GM23338 (cell line): ENCODE measurements at regions not wholly inside any gene's neighbourhood (a gene's known extent, or its start where the extent isn't known, plus 50 kb on each side); places are given as distances from the start of the nearest gene placed in this dataset.

Experiments used
- ATAC-seq: fragments of 200-7000 bp; cut with Tn5 transposase; 3 replicates; pipeline ENCODE4 v1.9.1; 2020
- DNase-seq: peaks from one replicate; pipeline ENCODE4 v3.0.0-alpha.2; 2015; ENCODE audit warnings: low spot score
- H2AFZ ChIP-seq: fragments of 200-600 bp; sonication (generic); 2 replicates; pipeline ENCODE4 v1.8.0; 2016; ENCODE audit warnings: antibody characterized with exemption, mild to moderate bottlenecking, moderate library complexity
- H3F3A ChIP-seq: fragments of 200-600 bp; sonication (generic); replicated peaks from 2 replicates; pipeline ENCODE4 v1.8.0; 2017; ENCODE audit warnings: antibody characterized with exemption, mixed run types, low read depth
- H3K27ac ChIP-seq: fragments of 200-600 bp; sonication (generic); 2 replicates; pipeline ENCODE4 v1.6.1; 2016; ENCODE audit warnings: low read depth
- H3K27me3 ChIP-seq: fragments of 200-600 bp; sonication (generic); 2 replicates; pipeline ENCODE4 v1.8.0; 2016; ENCODE audit warnings: mild to moderate bottlenecking, mixed run types, moderate library complexity; ENCODE audit not compliant: insufficient read depth
- H3K36me3 ChIP-seq: fragments of 200-600 bp; sonication (generic); 2 replicates; pipeline ENCODE4 v1.8.0; 2016; ENCODE audit warnings: mild to moderate bottlenecking; ENCODE audit not compliant: insufficient read depth
- H3K4me1 ChIP-seq: fragments of 200-600 bp; sonication (generic); 2 replicates; pipeline ENCODE4 v1.8.0; 2016; ENCODE audit warnings: mild to moderate bottlenecking, moderate library complexity; ENCODE audit not compliant: insufficient read depth
- H3K4me2 ChIP-seq: fragments of 200-600 bp; sonication (generic); 2 replicates; pipeline ENCODE4 v1.7.1; 2017; ENCODE audit warnings: mixed run types
- H3K4me3 ChIP-seq: fragments of 200-600 bp; sonication (generic); 2 replicates; pipeline ENCODE4 v1.6.1; 2016; ENCODE audit warnings: mixed run types
- H3K79me2 ChIP-seq: fragments of 200-600 bp; sonication (generic); replicated peaks from 2 replicates; pipeline ENCODE4 v1.8.0; 2017; ENCODE audit warnings: mild to moderate bottlenecking; ENCODE audit not compliant: insufficient read depth
- H3K9me2 ChIP-seq: fragments of 200-600 bp; sonication (generic); 2 replicates; pipeline ENCODE4 v1.8.0; 2017; ENCODE audit not compliant: insufficient read depth
- H4K20me1 ChIP-seq: fragments of 200-600 bp; sonication (generic); replicated peaks from 2 replicates; pipeline ENCODE4 v1.8.0; 2017; ENCODE audit warnings: mild to moderate bottlenecking; ENCODE audit not compliant: insufficient read depth
- H3K27ac Mint-ChIP-seq: 2 replicates; pipeline ENCODE4 v1.8.0; 2020; ENCODE audit warnings: inconsistent platforms, mild to moderate bottlenecking, moderate library complexity, mixed read lengths
- H3K27me3 Mint-ChIP-seq: 3 replicates; pipeline ENCODE4 v1.8.0; 2022; ENCODE audit warnings: low read depth, mild to moderate bottlenecking, moderate library complexity, mixed read lengths, inconsistent platforms; ENCODE audit not compliant: insufficient read depth, poor library complexity
- H3K36me3 Mint-ChIP-seq: 3 replicates; pipeline ENCODE4 v1.8.0; 2021; ENCODE audit warnings: low read depth, mild to moderate bottlenecking, inconsistent platforms, moderate library complexity, mixed read lengths
- H3K4me1 Mint-ChIP-seq: 3 replicates; pipeline ENCODE4 v1.8.0; 2020; ENCODE audit warnings: mild to moderate bottlenecking, inconsistent platforms, mixed read lengths
- H3K4me3 Mint-ChIP-seq: 3 replicates; pipeline ENCODE4 v1.8.0; 2021; ENCODE audit warnings: moderate library complexity, mild to moderate bottlenecking, inconsistent platforms, mixed read lengths
- H3K9me3 Mint-ChIP-seq: 3 replicates; pipeline ENCODE4 v1.8.0; 2020; ENCODE audit warnings: moderate library complexity, mild to moderate bottlenecking, inconsistent platforms, mixed read lengths
- NANOG ChIP-seq: IDR thresholded peaks from 2 replicates; pipeline ENCODE4 v1.6.1; 2016; ENCODE audit warnings: antibody characterized with exemption, borderline replicate concordance
- POLR2AphosphoS5 ChIP-seq: IDR thresholded peaks from 2 replicates; pipeline ENCODE4 v1.6.1; 2016; ENCODE audit warnings: antibody characterized with exemption, low read depth
- STAT1 ChIP-seq: IDR thresholded peaks from one replicate; pipeline ENCODE4 v1.6.1; 2016; ENCODE audit warnings: antibody characterized with exemption; ENCODE audit not compliant: unreplicated experiment
- TF ChIP-seq, protein P1 (sequence below), 2 experiments: fragments of 200-600 bp in 1 of 2; sonication (generic) in 1 of 2; conservative IDR thresholded peaks; 2 replicates each; pipeline versions ENCODE4 v1.5.1 to v1.6.1; 2016 to 2017; ENCODE audit warnings: antibody characterized with exemption in 2 of 2, low read depth in 2 of 2, mild to moderate bottlenecking in 2 of 2, moderate library complexity in 1 of 2
- TF ChIP-seq, protein P2 (sequence below): IDR thresholded peaks from one replicate; pipeline ENCODE4 v1.6.1; 2018; ENCODE audit warnings: antibody characterized with exemption; ENCODE audit not compliant: unreplicated experiment
- TF ChIP-seq, protein P3 (sequence below): fragments of 250-450 bp; sonication (Bioruptor Pico); IDR thresholded peaks from 2 replicates; pipeline ENCODE4 v1.5.0; 2020; ENCODE audit warnings: mild to moderate bottlenecking, moderate library complexity

DNA sequence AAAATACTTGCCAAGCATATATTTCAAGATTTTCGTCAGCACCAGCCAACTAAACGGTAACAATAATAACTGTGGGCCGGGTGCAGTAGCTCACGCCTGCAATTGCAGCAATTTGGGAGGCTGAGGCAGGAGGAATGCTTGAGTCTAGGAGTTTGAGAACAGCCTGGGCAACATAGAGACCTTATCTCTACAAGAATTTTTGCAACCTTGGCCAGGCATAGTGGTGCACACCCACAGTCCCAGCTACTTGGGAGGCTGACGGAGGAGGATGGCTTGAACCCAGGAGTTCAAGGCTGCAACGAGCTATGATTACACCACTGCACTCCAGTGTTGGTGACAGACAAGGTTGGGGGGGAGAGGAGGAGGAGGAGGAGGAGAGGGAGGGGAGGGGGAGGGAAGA, 145.0 kb upstream of the TIAM1 start:
- DNase-seq (no peak), ATAC-seq (no peak)
- Mint-ChIP-seq H3K4me3 (no peak overlapping the region), H3K27me3 (peaks cover 17% of the 10 kb centered on the region), H3K4me1 (peaks cover 3% of the 10 kb centered on the region; the same call in 2 of the 3 replicates), H3K9me3 (peaks cover 25% of the 10 kb centered on the region), H3K36me3 (peaks cover 23% of the 10 kb centered on the region), H3K27ac (no peak overlapping the region)
- Histone ChIP-seq H2AFZ (no peak overlapping the region), H3K4me1 (no peaks in the 10 kb centered on the region), H4K20me1 (no peaks in the 10 kb centered on the region; the same call in 1 of the 2 replicates), H3F3A (no peaks in the 10 kb centered on the region), H3K36me3 (no peaks in the 10 kb centered on the region), H3K79me2 (peaks cover 10% of the 10 kb centered on the region; the same call in 1 of the 2 replicates), H3K27me3 (no peaks in the 10 kb centered on the region), H3K4me2 (no peak overlapping the region), H3K4me3 (no peak overlapping the region), H3K27ac (no peak overlapping the region), H3K9me2 (no peaks in the 10 kb centered on the region)
- TF ChIP-seq POLR2AphosphoS5: no peak
- TF ChIP-seq, protein P1, sequence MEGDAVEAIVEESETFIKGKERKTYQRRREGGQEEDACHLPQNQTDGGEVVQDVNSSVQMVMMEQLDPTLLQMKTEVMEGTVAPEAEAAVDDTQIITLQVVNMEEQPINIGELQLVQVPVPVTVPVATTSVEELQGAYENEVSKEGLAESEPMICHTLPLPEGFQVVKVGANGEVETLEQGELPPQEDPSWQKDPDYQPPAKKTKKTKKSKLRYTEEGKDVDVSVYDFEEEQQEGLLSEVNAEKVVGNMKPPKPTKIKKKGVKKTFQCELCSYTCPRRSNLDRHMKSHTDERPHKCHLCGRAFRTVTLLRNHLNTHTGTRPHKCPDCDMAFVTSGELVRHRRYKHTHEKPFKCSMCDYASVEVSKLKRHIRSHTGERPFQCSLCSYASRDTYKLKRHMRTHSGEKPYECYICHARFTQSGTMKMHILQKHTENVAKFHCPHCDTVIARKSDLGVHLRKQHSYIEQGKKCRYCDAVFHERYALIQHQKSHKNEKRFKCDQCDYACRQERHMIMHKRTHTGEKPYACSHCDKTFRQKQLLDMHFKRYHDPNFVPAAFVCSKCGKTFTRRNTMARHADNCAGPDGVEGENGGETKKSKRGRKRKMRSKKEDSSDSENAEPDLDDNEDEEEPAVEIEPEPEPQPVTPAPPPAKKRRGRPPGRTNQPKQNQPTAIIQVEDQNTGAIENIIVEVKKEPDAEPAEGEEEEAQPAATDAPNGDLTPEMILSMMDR (conservative IDR thresholded peaks at IDR 0.05; ENCODE audit: low read depth in 2 of 2): no peak
- TF ChIP-seq, protein P2, sequence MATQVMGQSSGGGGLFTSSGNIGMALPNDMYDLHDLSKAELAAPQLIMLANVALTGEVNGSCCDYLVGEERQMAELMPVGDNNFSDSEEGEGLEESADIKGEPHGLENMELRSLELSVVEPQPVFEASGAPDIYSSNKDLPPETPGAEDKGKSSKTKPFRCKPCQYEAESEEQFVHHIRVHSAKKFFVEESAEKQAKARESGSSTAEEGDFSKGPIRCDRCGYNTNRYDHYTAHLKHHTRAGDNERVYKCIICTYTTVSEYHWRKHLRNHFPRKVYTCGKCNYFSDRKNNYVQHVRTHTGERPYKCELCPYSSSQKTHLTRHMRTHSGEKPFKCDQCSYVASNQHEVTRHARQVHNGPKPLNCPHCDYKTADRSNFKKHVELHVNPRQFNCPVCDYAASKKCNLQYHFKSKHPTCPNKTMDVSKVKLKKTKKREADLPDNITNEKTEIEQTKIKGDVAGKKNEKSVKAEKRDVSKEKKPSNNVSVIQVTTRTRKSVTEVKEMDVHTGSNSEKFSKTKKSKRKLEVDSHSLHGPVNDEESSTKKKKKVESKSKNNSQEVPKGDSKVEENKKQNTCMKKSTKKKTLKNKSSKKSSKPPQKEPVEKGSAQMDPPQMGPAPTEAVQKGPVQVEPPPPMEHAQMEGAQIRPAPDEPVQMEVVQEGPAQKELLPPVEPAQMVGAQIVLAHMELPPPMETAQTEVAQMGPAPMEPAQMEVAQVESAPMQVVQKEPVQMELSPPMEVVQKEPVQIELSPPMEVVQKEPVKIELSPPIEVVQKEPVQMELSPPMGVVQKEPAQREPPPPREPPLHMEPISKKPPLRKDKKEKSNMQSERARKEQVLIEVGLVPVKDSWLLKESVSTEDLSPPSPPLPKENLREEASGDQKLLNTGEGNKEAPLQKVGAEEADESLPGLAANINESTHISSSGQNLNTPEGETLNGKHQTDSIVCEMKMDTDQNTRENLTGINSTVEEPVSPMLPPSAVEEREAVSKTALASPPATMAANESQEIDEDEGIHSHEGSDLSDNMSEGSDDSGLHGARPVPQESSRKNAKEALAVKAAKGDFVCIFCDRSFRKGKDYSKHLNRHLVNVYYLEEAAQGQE: no peak

DNA sequence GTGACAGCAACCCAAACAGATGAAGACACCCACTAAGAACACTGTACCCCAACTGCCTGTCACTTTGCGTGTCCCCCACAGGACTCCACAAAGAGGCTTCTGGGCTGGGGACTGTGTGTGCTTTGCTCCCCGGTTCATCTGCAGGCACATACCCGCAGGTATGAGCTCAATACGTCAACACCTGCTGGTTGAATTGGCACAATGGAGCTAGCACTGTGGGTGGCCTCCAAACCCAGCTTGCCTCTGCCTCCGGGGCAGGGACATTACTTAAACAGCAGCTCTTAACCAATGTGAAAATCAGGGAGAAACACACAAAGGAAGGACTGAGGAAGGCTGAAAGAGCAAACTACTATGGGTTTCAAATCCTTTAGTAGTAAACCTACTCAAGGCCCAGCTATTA, 140.2 kb upstream of the TIAM1 start:
- peak overlapping the region; percentile 63; the same call in 1 of the 2 replicates for H3K27ac ChIP-seq
- no peaks in the 10 kb centered on the region for H3F3A ChIP-seq
- H2AFZ ChIP-seq: no peak overlapping the region
- H3K4me3 ChIP-seq: no peak overlapping the region
- peaks cover 16% of the 10 kb centered on the region for H3K79me2 ChIP-seq
- H3K27me3 ChIP-seq: no peaks in the 10 kb centered on the region
- no peak overlapping the region for H3K4me3 Mint-ChIP-seq
- ATAC-seq: peak; percentile 78
- H3K36me3 ChIP-seq: no peaks in the 10 kb centered on the region
- H3K9me3 Mint-ChIP-seq: peaks cover 41% of the 10 kb centered on the region
- no peaks in the 10 kb centered on the region for H4K20me1 ChIP-seq
- no peak for DNase-seq
- H3K36me3 Mint-ChIP-seq: peaks cover 45% of the 10 kb centered on the region
- H3K4me1 Mint-ChIP-seq: peaks cover 4% of the 10 kb centered on the region
- H3K27me3 Mint-ChIP-seq: peaks cover 11% of the 10 kb centered on the region
- H3K27ac Mint-ChIP-seq: no peak overlapping the region
- no peaks in the 10 kb centered on the region for H3K4me1 ChIP-seq
- H3K9me2 ChIP-seq: no peaks in the 10 kb centered on the region
- H3K4me2 ChIP-seq: no peak overlapping the region
- TF ChIP-seq, protein P2: no peak
- TF ChIP-seq, protein P3, sequence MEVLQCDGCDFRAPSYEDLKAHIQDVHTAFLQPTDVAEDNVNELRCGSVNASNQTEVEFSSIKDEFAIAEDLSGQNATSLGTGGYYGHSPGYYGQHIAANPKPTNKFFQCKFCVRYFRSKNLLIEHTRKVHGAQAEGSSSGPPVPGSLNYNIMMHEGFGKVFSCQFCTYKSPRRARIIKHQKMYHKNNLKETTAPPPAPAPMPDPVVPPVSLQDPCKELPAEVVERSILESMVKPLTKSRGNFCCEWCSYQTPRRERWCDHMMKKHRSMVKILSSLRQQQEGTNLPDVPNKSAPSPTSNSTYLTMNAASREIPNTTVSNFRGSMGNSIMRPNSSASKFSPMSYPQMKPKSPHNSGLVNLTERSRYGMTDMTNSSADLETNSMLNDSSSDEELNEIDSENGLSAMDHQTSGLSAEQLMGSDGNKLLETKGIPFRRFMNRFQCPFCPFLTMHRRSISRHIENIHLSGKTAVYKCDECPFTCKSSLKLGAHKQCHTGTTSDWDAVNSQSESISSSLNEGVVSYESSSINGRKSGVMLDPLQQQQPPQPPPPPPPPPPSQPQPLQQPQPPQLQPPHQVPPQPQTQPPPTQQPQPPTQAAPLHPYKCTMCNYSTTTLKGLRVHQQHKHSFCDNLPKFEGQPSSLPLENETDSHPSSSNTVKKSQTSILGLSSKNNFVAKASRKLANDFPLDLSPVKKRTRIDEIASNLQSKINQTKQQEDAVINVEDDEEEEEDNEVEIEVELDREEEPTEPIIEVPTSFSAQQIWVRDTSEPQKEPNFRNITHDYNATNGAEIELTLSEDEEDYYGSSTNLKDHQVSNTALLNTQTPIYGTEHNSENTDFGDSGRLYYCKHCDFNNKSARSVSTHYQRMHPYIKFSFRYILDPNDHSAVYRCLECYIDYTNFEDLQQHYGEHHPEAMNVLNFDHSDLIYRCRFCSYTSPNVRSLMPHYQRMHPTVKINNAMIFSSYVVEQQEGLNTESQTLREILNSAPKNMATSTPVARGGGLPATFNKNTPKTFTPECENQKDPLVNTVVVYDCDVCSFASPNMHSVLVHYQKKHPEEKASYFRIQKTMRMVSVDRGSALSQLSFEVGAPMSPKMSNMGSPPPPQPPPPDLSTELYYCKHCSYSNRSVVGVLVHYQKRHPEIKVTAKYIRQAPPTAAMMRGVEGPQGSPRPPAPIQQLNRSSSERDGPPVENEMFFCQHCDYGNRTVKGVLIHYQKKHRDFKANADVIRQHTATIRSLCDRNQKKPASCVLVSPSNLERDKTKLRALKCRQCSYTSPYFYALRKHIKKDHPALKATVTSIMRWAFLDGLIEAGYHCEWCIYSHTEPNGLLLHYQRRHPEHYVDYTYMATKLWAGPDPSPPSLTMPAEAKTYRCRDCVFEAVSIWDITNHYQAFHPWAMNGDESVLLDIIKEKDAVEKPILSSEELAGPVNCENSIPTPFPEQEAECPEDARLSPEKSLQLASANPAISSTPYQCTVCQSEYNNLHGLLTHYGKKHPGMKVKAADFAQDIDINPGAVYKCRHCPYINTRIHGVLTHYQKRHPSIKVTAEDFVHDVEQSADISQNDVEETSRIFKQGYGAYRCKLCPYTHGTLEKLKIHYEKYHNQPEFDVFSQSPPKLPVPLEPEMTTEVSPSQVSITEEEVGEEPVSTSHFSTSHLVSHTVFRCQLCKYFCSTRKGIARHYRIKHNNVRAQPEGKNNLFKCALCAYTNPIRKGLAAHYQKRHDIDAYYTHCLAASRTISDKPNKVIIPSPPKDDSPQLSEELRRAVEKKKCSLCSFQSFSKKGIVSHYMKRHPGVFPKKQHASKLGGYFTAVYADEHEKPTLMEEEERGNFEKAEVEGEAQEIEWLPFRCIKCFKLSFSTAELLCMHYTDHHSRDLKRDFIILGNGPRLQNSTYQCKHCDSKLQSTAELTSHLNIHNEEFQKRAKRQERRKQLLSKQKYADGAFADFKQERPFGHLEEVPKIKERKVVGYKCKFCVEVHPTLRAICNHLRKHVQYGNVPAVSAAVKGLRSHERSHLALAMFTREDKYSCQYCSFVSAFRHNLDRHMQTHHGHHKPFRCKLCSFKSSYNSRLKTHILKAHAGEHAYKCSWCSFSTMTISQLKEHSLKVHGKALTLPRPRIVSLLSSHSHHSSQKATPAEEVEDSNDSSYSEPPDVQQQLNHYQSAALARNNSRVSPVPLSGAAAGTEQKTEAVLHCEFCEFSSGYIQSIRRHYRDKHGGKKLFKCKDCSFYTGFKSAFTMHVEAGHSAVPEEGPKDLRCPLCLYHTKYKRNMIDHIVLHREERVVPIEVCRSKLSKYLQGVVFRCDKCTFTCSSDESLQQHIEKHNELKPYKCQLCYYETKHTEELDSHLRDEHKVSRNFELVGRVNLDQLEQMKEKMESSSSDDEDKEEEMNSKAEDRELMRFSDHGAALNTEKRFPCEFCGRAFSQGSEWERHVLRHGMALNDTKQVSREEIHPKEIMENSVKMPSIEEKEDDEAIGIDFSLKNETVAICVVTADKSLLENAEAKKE (CRISPR knock-in tag): no peak
- TF ChIP-seq NANOG (no peak), STAT1 (no peak)
